ENCODE measurements at regions not wholly inside any gene's neighbourhood (a gene's known extent, or its start where the extent isn't known, plus 50 kb on each side); places are given as distances from the start of the nearest gene placed in this dataset.

GRCh38 chr12:77437206-77437605 is 371.8 kb upstream of the E2F7 start:
- no TSS peak for BruUV-seq (replicated peaks)
- Histone ChIP-seq H3K4me2 (ENCODE audit: control insufficient read depth, insufficient read depth) (no peak overlapping the region), H3K9ac (ENCODE audit: control insufficient read depth, insufficient read depth, low read length) (no peak overlapping the region), H3K36me3 (ENCODE audit: control insufficient read depth in 2 of 2, insufficient read depth in 2 of 2, low read length in 1 of 2) (no peaks in the 10 kb centered on the region), H3K79me2 (ENCODE audit: control insufficient read depth, insufficient read depth, low read length) (no peaks in the 10 kb centered on the region), H4K20me1 (ENCODE audit: control insufficient read depth, insufficient read depth) (no peaks in the 10 kb centered on the region), H3K4me1 (ENCODE audit: control insufficient read depth, insufficient read depth, low read length) (no peaks in the 10 kb centered on the region), H3K9me3 (replicated peaks; ENCODE audit: control insufficient read depth, insufficient read depth, low read length) (no peaks in the 10 kb centered on the region), H3K4me3 (no peak overlapping the region), H3K27ac (ENCODE audit: control insufficient read depth, insufficient read depth) (no peak overlapping the region), H2AFZ (ENCODE audit: control insufficient read depth, low read depth, low read length) (no peak overlapping the region), H3K27me3 (replicated peaks in 1 of 2; ENCODE audit: control insufficient read depth in 2 of 2, insufficient read depth in 2 of 2, low read length in 1 of 2) (no peaks in the 10 kb centered on the region)
- intact Hi-C loops (cut with micrococcal nuclease; ENCODE audit: unreplicated experiment), result no loop called here
- SMC1A ChIA-PET (ENCODE audit: uncharacterized antibody, unreplicated experiment), result no interaction called here
- WGBS (ENCODE audit: insufficient coverage, insufficient replicate concordance, low lambda C conversion rate, missing lambda C conversion rate), result 53% methylated on average over 5 of the region's 5 CpGs
- RAD21 ChIA-PET (ENCODE audit: unreplicated experiment), result no interaction called here
- no peak for FAIRE-seq
- TF ChIP-seq ZBED1 (IDR thresholded peaks at IDR 0.05; ENCODE audit: borderline replicate concordance) (no peak), CHD2 (IDR thresholded peaks at IDR 0.05; ENCODE audit: borderline replicate concordance, low read depth, low read length) (no peak), ZNF207 (IDR thresholded peaks at IDR 0.05; ENCODE audit: borderline replicate concordance) (no peak), ESRRA (IDR thresholded peaks at IDR 0.05; ENCODE audit: low read length) (no peak), POLR2A (IDR thresholded peaks at IDR 0.05; ENCODE audit: low read depth, low read length) (no peak), POLR2AphosphoS2 (IDR thresholded peaks at IDR 0.05; ENCODE audit: low read depth, low read length) (no peak), PAX8 (IDR thresholded peaks at IDR 0.05) (no peak), CREB1 (IDR thresholded peaks at IDR 0.05; ENCODE audit: low read depth) (no peak), IRF4 (IDR thresholded peaks at IDR 0.05; ENCODE audit: low read depth, low read length) (no peak), SPI1 (IDR thresholded peaks at IDR 0.05; ENCODE audit: borderline replicate concordance, insufficient read depth, low read depth, low read length) (no peak), TCF7 (IDR thresholded peaks at IDR 0.05; ENCODE audit: borderline replicate concordance) (no peak), FOXK2 (IDR thresholded peaks at IDR 0.05) (no peak), CBX5 (IDR thresholded peaks at IDR 0.05; ENCODE audit: low read depth) (no peak), CEBPB (IDR thresholded peaks at IDR 0.05; ENCODE audit: borderline replicate concordance in 1 of 2, low read depth in 2 of 2, low read length in 2 of 2) (no peak), IKZF2 (IDR thresholded peaks at IDR 0.05) (no peak), GATAD2B (conservative IDR thresholded peaks at IDR 0.05; ENCODE audit: low read depth) (no peak), ZNF217 (IDR thresholded peaks at IDR 0.05) (no peak), CHD1 (IDR thresholded peaks at IDR 0.05; ENCODE audit: low read depth, low read length) (no peak), JUNB (IDR thresholded peaks at IDR 0.05) (no peak), MEF2B (IDR thresholded peaks at IDR 0.05; ENCODE audit: partially characterized antibody, poor library complexity, severe bottlenecking) (no peak)
- no peak for DNase-seq (ENCODE audit: low read depth, low spot score)
- POLR2A ChIA-PET, result no interaction called here
- CTCF ChIA-PET, result no interaction called here
- in situ Hi-C loops (cut with MboI), result no loop called here
- ATAC-seq, result no peak

Measured in GM12878 (cell line).